ENCODE measurements at regions not wholly inside any gene's neighbourhood (a gene's known extent, or its start where the extent isn't known, plus 50 kb on each side); places are given as distances from the start of the nearest gene placed in this dataset.

- TF ChIP-seq EHMT2 (IDR thresholded peaks at IDR 0.05; ENCODE audit: borderline replicate concordance, low read depth, low read length), result peak; percentile 51; the same call in 1 of the 2 replicates
- TF ChIP-seq ZFP91 (CRISPR knock-in tag; IDR thresholded peaks at IDR 0.05; ENCODE audit: borderline replicate concordance), result no peak
- TF ChIP-seq ZNF33B (CRISPR knock-in tag; IDR thresholded peaks at IDR 0.05), result 0 out of 2 replicates have a peak, but pooled peaks have one; percentile 45
- TF ChIP-seq NR2F1 (CRISPR knock-in tag; IDR thresholded peaks at IDR 0.05), result peak in 1 of 2 experiments; percentile 38; a peak in 2 of 4 replicates
- TF ChIP-seq EZH2 (conservative IDR thresholded peaks at IDR 0.05; ENCODE audit: low read depth, low read length), result no peak
- TF ChIP-seq ZNF709 (CRISPR knock-in tag; IDR thresholded peaks at IDR 0.05), result 0 out of 2 replicates have a peak, but pooled peaks have one; percentile 56
- no peak for TF ChIP-seq USF2 (IDR thresholded peaks at IDR 0.05; ENCODE audit: low read depth, low read length)
- no peak; the same call in 1 of the 2 replicates for TF ChIP-seq USF2 (CRISPR knock-in tag; IDR thresholded peaks at IDR 0.05; ENCODE audit: borderline replicate concordance)
- no peak for TF ChIP-seq DNMT1 (CRISPR knock-in tag; IDR thresholded peaks at IDR 0.05)
- TF ChIP-seq, protein P1, sequence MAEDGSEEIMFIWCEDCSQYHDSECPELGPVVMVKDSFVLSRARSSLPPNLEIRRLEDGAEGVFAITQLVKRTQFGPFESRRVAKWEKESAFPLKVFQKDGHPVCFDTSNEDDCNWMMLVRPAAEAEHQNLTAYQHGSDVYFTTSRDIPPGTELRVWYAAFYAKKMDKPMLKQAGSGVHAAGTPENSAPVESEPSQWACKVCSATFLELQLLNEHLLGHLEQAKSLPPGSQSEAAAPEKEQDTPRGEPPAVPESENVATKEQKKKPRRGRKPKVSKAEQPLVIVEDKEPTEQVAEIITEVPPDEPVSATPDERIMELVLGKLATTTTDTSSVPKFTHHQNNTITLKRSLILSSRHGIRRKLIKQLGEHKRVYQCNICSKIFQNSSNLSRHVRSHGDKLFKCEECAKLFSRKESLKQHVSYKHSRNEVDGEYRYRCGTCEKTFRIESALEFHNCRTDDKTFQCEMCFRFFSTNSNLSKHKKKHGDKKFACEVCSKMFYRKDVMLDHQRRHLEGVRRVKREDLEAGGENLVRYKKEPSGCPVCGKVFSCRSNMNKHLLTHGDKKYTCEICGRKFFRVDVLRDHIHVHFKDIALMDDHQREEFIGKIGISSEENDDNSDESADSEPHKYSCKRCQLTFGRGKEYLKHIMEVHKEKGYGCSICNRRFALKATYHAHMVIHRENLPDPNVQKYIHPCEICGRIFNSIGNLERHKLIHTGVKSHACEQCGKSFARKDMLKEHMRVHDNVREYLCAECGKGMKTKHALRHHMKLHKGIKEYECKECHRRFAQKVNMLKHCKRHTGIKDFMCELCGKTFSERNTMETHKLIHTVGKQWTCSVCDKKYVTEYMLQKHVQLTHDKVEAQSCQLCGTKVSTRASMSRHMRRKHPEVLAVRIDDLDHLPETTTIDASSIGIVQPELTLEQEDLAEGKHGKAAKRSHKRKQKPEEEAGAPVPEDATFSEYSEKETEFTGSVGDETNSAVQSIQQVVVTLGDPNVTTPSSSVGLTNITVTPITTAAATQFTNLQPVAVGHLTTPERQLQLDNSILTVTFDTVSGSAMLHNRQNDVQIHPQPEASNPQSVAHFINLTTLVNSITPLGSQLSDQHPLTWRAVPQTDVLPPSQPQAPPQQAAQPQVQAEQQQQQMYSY (CRISPR knock-in tag; IDR thresholded peaks at IDR 0.05), result no peak
- no peak for TF ChIP-seq ZMAT3 (CRISPR knock-in tag; conservative IDR thresholded peaks at IDR 0.05)
- TF ChIP-seq FOXK2 (IDR thresholded peaks at IDR 0.05), result no peak
- no peak for TF ChIP-seq SRSF9 (IDR thresholded peaks at IDR 0.05; ENCODE audit: borderline replicate concordance, insufficient read depth, low read depth, low read length, poor library complexity, severe bottlenecking)
- TF ChIP-seq ZC3H4 (CRISPR knock-in tag; IDR thresholded peaks at IDR 0.05; ENCODE audit: borderline replicate concordance), result no peak
- TF ChIP-seq PAWR (CRISPR knock-in tag; IDR thresholded peaks at IDR 0.05; ENCODE audit: borderline replicate concordance), result no peak
- peak; percentile 84; the same call in 1 of the 2 replicates for TF ChIP-seq PITX1 (CRISPR knock-in tag; IDR thresholded peaks at IDR 0.05)
- 0 out of 2 replicates have a peak, but pooled peaks have one; percentile 6 for TF ChIP-seq THRA (CRISPR knock-in tag; IDR thresholded peaks at IDR 0.05; ENCODE audit: borderline replicate concordance)
- no peak for TF ChIP-seq TOPORS (CRISPR knock-in tag; IDR thresholded peaks at IDR 0.05)
- TF ChIP-seq ZBTB20 (CRISPR knock-in tag; IDR thresholded peaks at IDR 0.05; ENCODE audit: borderline replicate concordance, low read depth), result peak; percentile 33; the same call in 1 of the 2 replicates
- TF ChIP-seq PTBP1 (IDR thresholded peaks at IDR 0.05; ENCODE audit: low read depth, low read length, poor library complexity, severe bottlenecking), result no peak
Measured at GRCh38 chr20:52913650-52914387, 58.3 kb upstream of the TSHZ2 start (continued).
